Spleen (tissue), 11 donors: ENCODE measurements at regions not wholly inside any gene's neighbourhood (a gene's known extent, or its start where the extent isn't known, plus 50 kb on each side); places are given as distances from the start of the nearest gene placed in this dataset.

Source experiments
- DNase-seq: peaks from one replicate; pipeline ENCODE4 v3.0.0-alpha.2; 2020
- H3K27ac ChIP-seq, 8 donors: fragments of 200-600 bp; sonication (generic) in 7 of 8; 1 replicate in 4 of 8; 2 replicates in 4 of 8; pipeline versions ENCODE4 v1.5.0 to v1.8.0; 2016 to 2021; ENCODE audit warnings: inconsistent platforms in 4 of 8, mild to moderate bottlenecking in 4 of 8, moderate library complexity in 1 of 8
- H3K27me3 ChIP-seq, 7 donors: fragments of 200-600 bp; sonication (generic) in 6 of 7; replicated peaks in 1 of 7; 1 replicate in 4 of 7; 2 replicates in 3 of 7; pipeline versions ENCODE4 v1.5.0 to v1.8.0; 2016 to 2021; ENCODE audit warnings: inconsistent platforms in 3 of 7, mild to moderate bottlenecking in 1 of 7
- H3K36me3 ChIP-seq, 6 donors: fragments of 200-600 bp; sonication (generic) in 5 of 6; 1 replicate in 4 of 6; 2 replicates in 2 of 6; pipeline versions ENCODE4 v1.5.0 to v1.8.0; 2016 to 2021; ENCODE audit warnings: inconsistent platforms in 2 of 6
- H3K4me1 ChIP-seq, 6 donors: fragments of 200-600 bp; sonication (generic) in 5 of 6; 1 replicate in 3 of 6; 2 replicates in 3 of 6; pipeline versions ENCODE4 v1.5.0 to v1.8.0; 2016 to 2021; ENCODE audit warnings: inconsistent platforms in 3 of 6
- H3K4me3 ChIP-seq, 8 donors: fragments of 200-600 bp; sonication (generic) in 7 of 8; 1 replicate in 4 of 8; 2 replicates in 4 of 8; pipeline versions ENCODE4 v1.5.0 to v1.8.0; 2016 to 2021; ENCODE audit warnings: inconsistent platforms in 4 of 8, mild to moderate bottlenecking in 4 of 8, moderate library complexity in 2 of 8
- H3K9me3 ChIP-seq, 8 donors: fragments of 200-600 bp; sonication (generic) in 7 of 8; 1 replicate in 4 of 8; 2 replicates in 4 of 8; pipeline versions ENCODE4 v1.5.0 to v1.8.0; 2016 to 2021; ENCODE audit warnings: inconsistent platforms in 4 of 8
- CTCF ChIP-seq, 11 experiments: fragments of 200-600 bp in 7 of 11; fragments of 450-650 bp in 4 of 11; sonication (generic) in 4 of 11; IDR thresholded peaks in 8 of 11; conservative IDR thresholded peaks in 3 of 11; 1 replicate in 7 of 11; 2 replicates in 4 of 11; pipeline versions ENCODE4 v1.4.0 to v1.8.0; 2016 to 2021; ENCODE audit warnings: antibody characterized with exemption in 11 of 11, inconsistent platforms in 4 of 11, mild to moderate bottlenecking in 1 of 11
- POLR2A ChIP-seq, 3 donors: fragments of 450-650 bp; IDR thresholded peaks; one replicate each; pipeline ENCODE4 v1.5.1; 2017; ENCODE audit warnings: antibody characterized with exemption in 3 of 3, mild to moderate bottlenecking in 1 of 3
- POLR2AphosphoS5 ChIP-seq, 3 donors: sonication (generic); formaldehyde crosslinking; IDR thresholded peaks; one replicate each; pipeline ENCODE4 v1.5.1; 2017; ENCODE audit warnings: antibody characterized with exemption in 3 of 3
- WGBS, 5 donors: extraction: QIAGEN DNeasy Blood & Tissue Kit in 3 of 5; methylation state at CpG; one replicate each; pipeline versions ENCODE4 v1.1.5 to v1.1.7; 2013 to 2018; 5-methylcytosine and 5-hydroxymethylcytosine counted together
- intact Hi-C: fragments of 100-400 bp; cut with DNase I; formaldehyde crosslinking; loops from one replicate; pipeline ENCODE4 v1.15.0; 2023; ENCODE audit warnings: low total_unique reads
- donor health status: healthy with polysubstance abuse.
- donor health status: DM: no; HTN: no; CAD: no; lungs with moderate emphysema.
- donor health status: DM: no; HTN: no; CAD: no.
- donor health status: Bipolar disorder and iron deficiency.
- donor health status: healthy.
- donor health status: DM: no; HTN: no; CAD: no.
- donor health status: DM: yes; HTN: yes; CAD: no.

GRCh38 chr9:102875687-102876086 lies 119.4 kb upstream of the CYLC2 start:
- intact Hi-C loops = no loop called here
- Histone ChIP-seq H3K4me1 (no peaks in the 10 kb centered on the region), H3K36me3 (no peaks in the 10 kb centered on the region), H3K9me3 (no peaks in the 10 kb centered on the region), H3K27ac (no peak overlapping the region), H3K4me3 (no peak overlapping the region), H3K27me3 (no peaks in the 10 kb centered on the region)
- no peak for TF ChIP-seq CTCF (IDR thresholded peaks at IDR 0.05 in 8 of 11, conservative IDR thresholded peaks at IDR 0.05 in 3 of 11)
- TF ChIP-seq POLR2AphosphoS5 (IDR thresholded peaks at IDR 0.05) = no peak
- TF ChIP-seq POLR2A (IDR thresholded peaks at IDR 0.05) = no peak
- WGBS, 5 donors = 79 to 93% (median 84%) methylated on average over 3 of the region's 3 CpGs
- DNase-seq = no peak

- H3K36me3 ChIP-seq = no peaks in the 10 kb centered on the region
- no peak for DNase-seq
- WGBS, 5 donors = 27 to 61% (median 38%) methylated on average over 1 of the region's 1 CpG
- intact Hi-C loops = no loop called here
- H3K27ac ChIP-seq = no peak overlapping the region
- H3K27me3 ChIP-seq = no peaks in the 10 kb centered on the region
- TF ChIP-seq CTCF (IDR thresholded peaks at IDR 0.05 in 8 of 11, conservative IDR thresholded peaks at IDR 0.05 in 3 of 11) (no peak), POLR2A (IDR thresholded peaks at IDR 0.05) (no peak), POLR2AphosphoS5 (IDR thresholded peaks at IDR 0.05) (no peak)
- no peak overlapping the region for H3K4me3 ChIP-seq
- H3K9me3 ChIP-seq = peaks cover 0 to 3% (median 0%) of the 10 kb centered on the region in 8 donors
- no peaks in the 10 kb centered on the region for H3K4me1 ChIP-seq
Observed at GRCh38 chr9:102867488-102867887, 127.6 kb upstream of the CYLC2 start.

- WGBS, 5 donors = 67 to 71% (median 69%) methylated on average over 1 of the region's 1 CpG
- no peaks in the 10 kb centered on the region for H3K36me3 ChIP-seq
- no peak for TF ChIP-seq POLR2A (IDR thresholded peaks at IDR 0.05)
- no peak for TF ChIP-seq POLR2AphosphoS5 (IDR thresholded peaks at IDR 0.05)
- no peak for TF ChIP-seq CTCF (IDR thresholded peaks at IDR 0.05 in 8 of 11, conservative IDR thresholded peaks at IDR 0.05 in 3 of 11)
- no peak overlapping the region for H3K4me3 ChIP-seq
- no peaks in the 10 kb centered on the region for H3K4me1 ChIP-seq
- peaks cover 0 to 3% (median 0%) of the 10 kb centered on the region in 8 donors for H3K9me3 ChIP-seq
- DNase-seq = no peak
- H3K27ac ChIP-seq = no peak overlapping the region
- intact Hi-C loops = no loop called here
- no peaks in the 10 kb centered on the region for H3K27me3 ChIP-seq
Observed at GRCh38 chr9:102862478-102862877, 132.7 kb upstream of the CYLC2 start.

- Histone ChIP-seq H3K27ac (no peak overlapping the region), H3K4me3 (no peak overlapping the region), H3K9me3 (peaks cover 0 to 14% (median 0%) of the 10 kb centered on the region in 8 donors), H3K4me1 (no peaks in the 10 kb centered on the region), H3K27me3 (no peaks in the 10 kb centered on the region), H3K36me3 (no peaks in the 10 kb centered on the region)
- TF ChIP-seq CTCF (IDR thresholded peaks at IDR 0.05 in 8 of 11, conservative IDR thresholded peaks at IDR 0.05 in 3 of 11) (no peak), POLR2A (IDR thresholded peaks at IDR 0.05) (no peak), POLR2AphosphoS5 (IDR thresholded peaks at IDR 0.05) (no peak)
- 75 to 84% (median 81%) methylated on average over 2 of the region's 2 CpGs for WGBS, 5 donors
- DNase-seq = no peak
- intact Hi-C loops = no loop called here
Observed at GRCh38 chr9:102855641-102856040, 139.5 kb upstream of the CYLC2 start.
